Brain microvascular endothelial cell (primary cell): ENCODE measurements at regions not wholly inside any gene's neighbourhood (a gene's known extent, or its start where the extent isn't known, plus 50 kb on each side); places are given as distances from the start of the nearest gene placed in this dataset.

Source experiments
- DNase-seq: peaks from one replicate; pipeline ENCODE4 v3.0.0-alpha.2; 2020
- H3K27ac ChIP-seq: fragments of 250-450 bp; sonication (Bioruptor Pico); 2 replicates; pipeline ENCODE4 v1.5.1; 2020; ENCODE audit warnings: mild to moderate bottlenecking, moderate library complexity
- H3K27me3 ChIP-seq: fragments of 250-450 bp; sonication (Bioruptor Pico); replicated peaks from 2 replicates; pipeline ENCODE4 v1.5.1; 2020; ENCODE audit warnings: mild to moderate bottlenecking
- H3K36me3 ChIP-seq: fragments of 250-450 bp; sonication (Bioruptor Pico); replicated peaks from 2 replicates; pipeline ENCODE4 v1.5.1; 2020; ENCODE audit warnings: mild to moderate bottlenecking
- H3K4me3 ChIP-seq: 2 replicates; pipeline ENCODE4 v1.5.1; 2011; ENCODE audit warnings: low read depth, mild to moderate bottlenecking, control low read depth, low read length, moderate library complexity
- in situ Hi-C: cut with HindIII; loops from 2 replicates; pipeline ENCODE4 v1.10.0; 2017; ENCODE audit warnings: low sequenced_read_pairs, low pct_ligation_motif_present
- TF ChIP-seq, protein P1 (sequence below): IDR thresholded peaks from 2 replicates; pipeline ENCODE4 v1.5.1; 2011; ENCODE audit warnings: low read depth, mild to moderate bottlenecking, moderate library complexity, low read length, control low read depth, inconsistent platforms; ENCODE audit errors: missing control alignments

DNA sequence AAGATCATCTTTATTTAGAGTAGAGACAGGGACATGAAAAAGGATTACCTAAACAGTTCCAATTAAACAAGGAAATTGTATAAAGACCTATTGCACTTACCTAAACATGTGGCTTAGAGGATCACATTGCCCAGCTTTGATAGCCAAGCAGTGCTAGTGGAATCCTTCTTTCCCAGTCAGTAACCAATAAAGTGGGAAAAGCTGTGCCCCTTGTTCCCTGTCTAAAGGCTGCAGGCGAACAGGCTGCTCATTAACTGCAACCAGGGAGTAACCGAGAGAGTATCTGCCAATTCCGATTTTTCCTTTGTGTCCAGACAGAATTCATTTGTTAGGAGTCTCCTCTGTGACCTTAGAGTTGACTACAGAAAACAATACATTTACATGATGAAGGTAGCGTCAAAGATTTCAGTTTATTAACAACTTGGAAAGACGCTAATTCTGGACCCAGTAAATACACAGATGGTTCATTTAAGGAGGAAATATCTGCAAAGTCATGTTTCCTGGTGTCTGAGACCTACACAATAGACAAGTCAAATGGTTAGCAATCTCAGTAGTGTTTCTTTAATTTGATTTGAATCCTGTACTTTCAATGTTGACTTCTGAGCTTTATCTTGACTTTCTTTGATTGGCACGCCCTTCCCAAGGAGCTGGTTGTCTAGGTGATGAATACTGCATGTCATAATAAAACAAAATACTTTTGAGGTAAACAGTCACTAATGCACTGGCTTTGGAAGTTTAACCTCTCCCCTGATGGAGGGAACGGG, 57.3 kb upstream of the MET start:
- in situ Hi-C loops, result no loop called here

DNA sequence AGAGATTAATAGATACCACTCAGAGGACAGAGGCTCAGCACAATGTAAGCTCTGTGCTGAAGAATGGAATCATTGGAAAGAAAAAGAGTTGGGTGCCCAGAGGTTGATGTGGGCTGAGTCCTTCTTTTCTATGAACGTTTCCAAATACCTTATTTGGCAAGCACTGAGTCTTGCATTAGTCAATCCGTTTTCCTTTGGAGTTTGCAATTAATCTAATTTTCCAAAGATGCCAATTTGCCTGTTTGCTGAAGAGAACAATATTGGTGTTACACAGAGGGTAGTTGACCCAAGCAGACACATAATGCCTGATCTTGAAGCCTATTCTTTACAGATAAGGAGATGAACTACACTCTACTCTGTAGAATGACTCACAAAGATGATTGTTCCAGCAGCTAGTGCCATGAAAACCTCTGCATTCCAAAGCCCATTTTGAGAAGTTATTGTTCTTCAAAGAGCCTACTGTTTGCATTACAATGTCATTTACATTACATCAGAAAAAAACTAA, 55.4 kb upstream of the MET start:
- H3K27ac ChIP-seq, result no peak overlapping the region
- peak; percentile 30 for DNase-seq
- no peaks in the 10 kb centered on the region for H3K27me3 ChIP-seq
- H3K36me3 ChIP-seq, result no peaks in the 10 kb centered on the region
- H3K4me3 ChIP-seq, result no peak overlapping the region
- TF ChIP-seq, protein P1, sequence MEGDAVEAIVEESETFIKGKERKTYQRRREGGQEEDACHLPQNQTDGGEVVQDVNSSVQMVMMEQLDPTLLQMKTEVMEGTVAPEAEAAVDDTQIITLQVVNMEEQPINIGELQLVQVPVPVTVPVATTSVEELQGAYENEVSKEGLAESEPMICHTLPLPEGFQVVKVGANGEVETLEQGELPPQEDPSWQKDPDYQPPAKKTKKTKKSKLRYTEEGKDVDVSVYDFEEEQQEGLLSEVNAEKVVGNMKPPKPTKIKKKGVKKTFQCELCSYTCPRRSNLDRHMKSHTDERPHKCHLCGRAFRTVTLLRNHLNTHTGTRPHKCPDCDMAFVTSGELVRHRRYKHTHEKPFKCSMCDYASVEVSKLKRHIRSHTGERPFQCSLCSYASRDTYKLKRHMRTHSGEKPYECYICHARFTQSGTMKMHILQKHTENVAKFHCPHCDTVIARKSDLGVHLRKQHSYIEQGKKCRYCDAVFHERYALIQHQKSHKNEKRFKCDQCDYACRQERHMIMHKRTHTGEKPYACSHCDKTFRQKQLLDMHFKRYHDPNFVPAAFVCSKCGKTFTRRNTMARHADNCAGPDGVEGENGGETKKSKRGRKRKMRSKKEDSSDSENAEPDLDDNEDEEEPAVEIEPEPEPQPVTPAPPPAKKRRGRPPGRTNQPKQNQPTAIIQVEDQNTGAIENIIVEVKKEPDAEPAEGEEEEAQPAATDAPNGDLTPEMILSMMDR, result no peak
- in situ Hi-C loops, result no loop called here

More for the DNA sequence above, 57.3 kb upstream of the MET start:
- no peaks in the 10 kb centered on the region for H3K36me3 ChIP-seq
- no peaks in the 10 kb centered on the region for H3K27me3 ChIP-seq
- H3K27ac ChIP-seq, result no peak overlapping the region
- no peak for DNase-seq
- H3K4me3 ChIP-seq, result no peak overlapping the region
- TF ChIP-seq, protein P1, result no peak

GRCh38 chr7:116617878-116618277, 54.1 kb upstream of the MET start:
- TF ChIP-seq, protein P1, result no peak
- no peak for DNase-seq
- Histone ChIP-seq H3K36me3 (no peaks in the 10 kb centered on the region), H3K27me3 (no peaks in the 10 kb centered on the region), H3K4me3 (no peak overlapping the region), H3K27ac (no peak overlapping the region)
- in situ Hi-C loops, result no loop called here

DNA sequence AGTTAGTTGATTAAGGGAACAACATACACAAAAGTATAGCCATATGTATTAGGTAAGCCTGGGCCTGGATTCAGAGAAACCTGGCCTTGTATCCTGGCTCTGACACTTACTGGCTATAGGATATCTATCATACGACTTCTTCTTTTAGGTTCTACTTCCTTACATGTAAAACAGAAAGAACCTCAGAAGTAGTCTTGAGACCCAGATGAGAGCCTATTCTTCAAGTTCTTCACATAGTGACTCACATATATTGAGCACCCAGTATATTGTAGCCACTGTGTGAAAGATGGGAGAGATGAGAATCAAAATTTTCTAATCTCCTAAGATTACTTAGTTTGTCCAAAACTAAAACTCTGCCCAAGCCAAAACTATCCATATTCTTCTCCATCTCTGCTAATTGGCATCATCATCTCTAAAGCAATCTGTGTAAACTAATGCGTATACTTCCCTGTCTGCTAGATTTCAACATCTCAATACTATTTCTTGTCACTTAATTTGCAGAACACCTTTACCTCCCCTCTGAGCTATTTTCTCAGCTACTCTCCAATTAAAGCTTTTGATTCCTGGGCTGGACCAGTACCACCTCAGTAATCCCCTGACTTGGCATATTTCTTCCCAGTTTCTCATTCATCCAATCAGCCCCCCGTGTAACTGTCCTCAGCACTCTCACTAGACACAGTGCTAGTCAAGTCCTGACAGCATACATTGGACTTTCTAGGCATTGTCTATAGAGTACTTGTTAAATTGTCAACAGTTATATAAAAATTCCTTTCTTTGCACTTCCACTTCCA, 53.5 kb upstream of the MET start:
- no peaks in the 10 kb centered on the region for H3K36me3 ChIP-seq
- TF ChIP-seq, protein P1, result no peak
- no peak overlapping the region for H3K27ac ChIP-seq
- in situ Hi-C loops, result no loop called here
- no peak overlapping the region for H3K4me3 ChIP-seq
- no peaks in the 10 kb centered on the region for H3K27me3 ChIP-seq
- DNase-seq, result no peak

GRCh38 chr7:116621649-116622048, 50.3 kb upstream of the MET start:
- Histone ChIP-seq H3K4me3 (no peak overlapping the region), H3K27me3 (no peaks in the 10 kb centered on the region), H3K36me3 (no peaks in the 10 kb centered on the region), H3K27ac (no peak overlapping the region)
- no peak for DNase-seq
- in situ Hi-C loops, result no loop called here
- TF ChIP-seq, protein P1, result no peak
